IMR-90 (cell line): ENCODE measurements at regions not wholly inside any gene's neighbourhood (a gene's known extent, or its start where the extent isn't known, plus 50 kb on each side); places are given as distances from the start of the nearest gene placed in this dataset.

ENCODE experiments used
- ATAC-seq: fragments of 200-7000 bp; cut with Tn5 transposase; 2 replicates; pipeline ENCODE4 v1.9.1; 2020; ENCODE audit warnings: low read depth, mild to moderate bottlenecking, moderate library complexity
- BruUV-seq: library from RNA; stranded (reverse); fragments of 400-500 nt; replicated peaks from 2 replicates; lab custom pipeline; 2021; lab: Mats Ljungman, UMichigan
- CTCF ChIA-PET: fragments of 300-600 bp; formaldehyde crosslinking; extraction: SDS; loops from one replicate; lab custom pipeline; 2021; ENCODE audit warnings: antibody characterized with exemption; lab: Yijun Ruan, JAX
- POLR2A ChIA-PET: fragments of 300-600 bp; sonication (Branson Sonifier 250); formaldehyde crosslinking; loops from one replicate; lab custom pipeline; 2022; ENCODE audit warnings: antibody characterized with exemption; ENCODE audit not compliant: unreplicated experiment; lab: Charles Lee
- DNase-seq: peaks from one replicate; pipeline ENCODE4 v3.0.0; 2013
- H2AFZ ChIP-seq: replicated peaks from 2 replicates; pipeline ENCODE3; 2013; ENCODE audit warnings: low read length, mild to moderate bottlenecking; ENCODE audit not compliant: poor library complexity
- H2AK5ac ChIP-seq: 2 replicates; pipeline ENCODE4 v1.6.1; 2013; ENCODE audit warnings: low read depth, low read length, inconsistent platforms
- H2AK9ac ChIP-seq: replicated peaks from 2 replicates; pipeline ENCODE3; 2013; ENCODE audit warnings: mild to moderate bottlenecking, low read depth, low read length, moderate library complexity; ENCODE audit not compliant: poor library complexity
- H2BK120ac ChIP-seq: 2 replicates; pipeline ENCODE4 v1.6.1; 2013; ENCODE audit warnings: low read depth, low read length, inconsistent platforms
- H2BK15ac ChIP-seq: 3 replicates; pipeline ENCODE4 v1.6.1; 2013; ENCODE audit warnings: low read depth, low read length, inconsistent platforms
- H2BK20ac ChIP-seq: 2 replicates; pipeline ENCODE4 v1.6.1; 2013; ENCODE audit warnings: low read depth, mild to moderate bottlenecking, inconsistent platforms, low read length, moderate library complexity
- H2BK5ac ChIP-seq: 2 replicates; pipeline ENCODE4 v1.6.1; 2013; ENCODE audit warnings: mild to moderate bottlenecking, low read depth, low read length, inconsistent platforms; ENCODE audit not compliant: poor library complexity, severe bottlenecking
- H3K14ac ChIP-seq: replicated peaks from 2 replicates; pipeline ENCODE4 v1.6.1; 2013; ENCODE audit warnings: low read depth, low read length, inconsistent platforms
- H3K18ac ChIP-seq: 2 replicates; pipeline ENCODE4 v1.6.1; 2013; ENCODE audit warnings: low read depth, low read length, control low read depth
- H3K23ac ChIP-seq: 2 replicates; pipeline ENCODE4 v1.6.1; 2013; ENCODE audit warnings: low read depth, low read length, inconsistent platforms
- H3K27ac ChIP-seq: 2 replicates; pipeline ENCODE4 v1.5.1; 2013; ENCODE audit warnings: mild to moderate bottlenecking, control low read depth, low read length; ENCODE audit not compliant: insufficient read depth
- H3K27me3 ChIP-seq: 2 replicates; pipeline ENCODE4 v1.6.1; 2013; ENCODE audit warnings: low read length; ENCODE audit not compliant: control insufficient read depth, insufficient read depth
- H3K36me3 ChIP-seq: 2 replicates; pipeline ENCODE4 v1.6.1; 2013; ENCODE audit warnings: low read length, mixed read lengths; ENCODE audit not compliant: control insufficient read depth, insufficient read depth
- H3K4ac ChIP-seq: 2 replicates; pipeline ENCODE4 v1.6.1; 2013; ENCODE audit warnings: low read depth, low read length, inconsistent platforms
- H3K4me1 ChIP-seq: 2 replicates; pipeline ENCODE4 v1.6.1; 2013; ENCODE audit warnings: low read length, mixed read lengths; ENCODE audit not compliant: control insufficient read depth, insufficient read depth
- H3K4me2 ChIP-seq: 2 replicates; pipeline ENCODE4 v1.6.1; 2013; ENCODE audit warnings: low read depth, mild to moderate bottlenecking, control low read depth, low read length, moderate library complexity
- H3K4me3 ChIP-seq: 2 replicates; pipeline ENCODE4 v1.5.1; 2013; ENCODE audit warnings: low read depth, mild to moderate bottlenecking, control low read depth, low read length, moderate library complexity; ENCODE audit not compliant: insufficient read depth
- H3K56ac ChIP-seq: 2 replicates; pipeline ENCODE4 v1.6.1; 2013; ENCODE audit warnings: low read length, inconsistent platforms; ENCODE audit not compliant: insufficient read depth; ENCODE audit errors: extremely low read depth
- H3K79me1 ChIP-seq, 2 experiments: 2 replicates each; pipeline ENCODE4 v1.6.1; 2013; ENCODE audit warnings: low read length in 2 of 2, inconsistent platforms in 1 of 2, low read depth in 1 of 2
- H3K9ac ChIP-seq: 2 replicates; pipeline ENCODE4 v1.6.1; 2013; ENCODE audit warnings: low read depth, low read length, control low read depth
- H3K9me1 ChIP-seq: 2 replicates; pipeline ENCODE4 v1.6.1; 2013; ENCODE audit warnings: low read length, inconsistent platforms; ENCODE audit not compliant: insufficient read depth
- H3K9me3 ChIP-seq: 2 replicates; pipeline ENCODE4 v1.6.1; 2013; ENCODE audit warnings: low read length; ENCODE audit not compliant: control insufficient read depth, insufficient read depth
- H4K20me1 ChIP-seq: 2 replicates; pipeline ENCODE4 v1.6.1; 2013; ENCODE audit warnings: low read length, inconsistent platforms; ENCODE audit not compliant: insufficient read depth
- H4K5ac ChIP-seq: 2 replicates; pipeline ENCODE4 v1.6.1; 2013; ENCODE audit warnings: mild to moderate bottlenecking, low read depth, low read length, control low read depth
- H4K8ac ChIP-seq, 2 experiments: 2 replicates each; pipeline ENCODE4 v1.6.1; 2013; ENCODE audit warnings: low read depth in 2 of 2, low read length in 2 of 2, control low read depth in 1 of 2, inconsistent platforms in 1 of 2
- H4K91ac ChIP-seq: 2 replicates; pipeline ENCODE4 v1.6.1; 2013; ENCODE audit warnings: low read depth, low read length, inconsistent platforms; ENCODE audit not compliant: insufficient read depth
- BHLHE40 ChIP-seq: fragments of 150-350 bp; IDR thresholded peaks from 2 replicates; pipeline ENCODE4 v1.6.1; 2016; ENCODE audit warnings: mild to moderate bottlenecking, low read depth, low read length
- CEBPB ChIP-seq: IDR thresholded peaks from 2 replicates; pipeline ENCODE4 v1.6.1; 2012; ENCODE audit warnings: low read depth, low read length, improper control_type of control experiment
- CHD1 ChIP-seq: IDR thresholded peaks from 2 replicates; pipeline ENCODE4 v1.6.1; 2012; ENCODE audit warnings: low read depth, low read length, improper control_type of control experiment
- FOS ChIP-seq: fragments of 150-350 bp; IDR thresholded peaks from 2 replicates; pipeline ENCODE4 v1.6.1; 2016; ENCODE audit warnings: low read depth, low read length
- MAZ ChIP-seq: IDR thresholded peaks from 2 replicates; pipeline ENCODE4 v1.6.1; 2012; ENCODE audit warnings: low read depth, mild to moderate bottlenecking, low read length, improper control_type of control experiment, moderate library complexity, borderline replicate concordance
- MXI1 ChIP-seq: IDR thresholded peaks from 2 replicates; pipeline ENCODE4 v1.6.1; 2012; ENCODE audit warnings: low read depth, mild to moderate bottlenecking, low read length, moderate library complexity, borderline replicate concordance
- USF2 ChIP-seq: fragments of 150-350 bp; IDR thresholded peaks from 2 replicates; pipeline ENCODE4 v1.6.1; 2017; ENCODE audit warnings: mild to moderate bottlenecking, antibody characterized with exemption, low read length, low read depth
- WGBS, 2 experiments: methylation state at CpG; one replicate each; pipeline versions ENCODE4 v1.1.5 to v1.1.7; 2013; ENCODE audit warnings: missing lambda C conversion rate in 2 of 2; ENCODE audit not compliant: insufficient read length in 1 of 2; ENCODE audit errors: extremely low coverage in 2 of 2; 5-methylcytosine and 5-hydroxymethylcytosine counted together
- dilution Hi-C: fragments of 300-500 bp; cut with HindIII; formaldehyde crosslinking; loops from one replicate; pipeline ENCODE4 v1.14.3; 2018; ENCODE audit warnings: low sequenced_read_pairs; ENCODE audit not compliant: unreplicated experiment
- in situ Hi-C: fragments of 300-500 bp; cut with MboI; formaldehyde crosslinking; loops from 3 replicates; pipeline ENCODE4 v1.14.3; 2019; ENCODE audit warnings: low sequenced_read_pairs, inconsistent platforms, mixed read lengths
- intact Hi-C: fragments of 100-400 bp; cut with micrococcal nuclease; formaldehyde crosslinking; loops from 2 replicates; pipeline ENCODE4 v1.10.0; 2022
- TF ChIP-seq, protein P1 (sequence below): fragments of 150-350 bp; IDR thresholded peaks from 2 replicates; pipeline ENCODE4 v1.6.1; 2016; ENCODE audit warnings: low read depth, mild to moderate bottlenecking, low read length, moderate library complexity, borderline replicate concordance

- Histone ChIP-seq H3K18ac (no peak overlapping the region), H3K4me1 (peaks cover 3% of the 10 kb centered on the region; the same call in 1 of the 2 replicates), H3K56ac (no peak overlapping the region), H3K4me3 (peak overlapping the region; percentile 51), H4K5ac (no peak overlapping the region), H3K36me3 (no peaks in the 10 kb centered on the region), H2BK20ac (no peak overlapping the region), H3K79me1 (no peaks in the 10 kb centered on the region), H3K9me3 (no peaks in the 10 kb centered on the region), H2BK120ac (no peak overlapping the region), H2AK9ac (peak overlapping the region; percentile 10), H2BK5ac (no peak overlapping the region), H3K9ac (peak overlapping the region; percentile 37), H2AK5ac (no peak overlapping the region), H4K8ac (no peak overlapping the region), H3K4me2 (peak overlapping the region; percentile 98), H3K23ac (peak overlapping the region; percentile 29; the same call in 1 of the 2 replicates), H4K20me1 (no peaks in the 10 kb centered on the region), H3K4ac (no peak overlapping the region), H2BK15ac (no peak overlapping the region), H3K27me3 (peaks cover 20% of the 10 kb centered on the region), H3K14ac (no peak overlapping the region), H3K9me1 (no peaks in the 10 kb centered on the region), H3K27ac (no peak overlapping the region; the same call in 1 of the 2 replicates), H2AFZ (peak overlapping the region; percentile 87), H4K91ac (no peak overlapping the region)
- ATAC-seq (peak; percentile 97), DNase-seq (peak; percentile 12)
- 1% methylated on average over 35 of the region's 55 CpGs; no CpG with 5 or more reads in 1 of the 2 experiments for WGBS, 2 experiments
- ChIA-PET POLR2A (no interaction called here), CTCF (interaction anchor here (1.4 kb wide), 1 partner anchor 176 kb away, joined by 3 read pairs; no protein-coding TSS in a partner anchor)
- in situ Hi-C loops (loop anchor here (5.0 to 10.0 kb wide), 2 partner anchors 176 to 1278 kb away; partner anchors contain the start of gene ZNF488), intact Hi-C loops (no loop called here), dilution Hi-C loops (no loop called here)
- no TSS peak for BruUV-seq
- no peak for TF ChIP-seq BHLHE40
- TF ChIP-seq USF2, result no peak
- TF ChIP-seq FOS, result no peak
- no peak for TF ChIP-seq CHD1
- TF ChIP-seq, protein P1, sequence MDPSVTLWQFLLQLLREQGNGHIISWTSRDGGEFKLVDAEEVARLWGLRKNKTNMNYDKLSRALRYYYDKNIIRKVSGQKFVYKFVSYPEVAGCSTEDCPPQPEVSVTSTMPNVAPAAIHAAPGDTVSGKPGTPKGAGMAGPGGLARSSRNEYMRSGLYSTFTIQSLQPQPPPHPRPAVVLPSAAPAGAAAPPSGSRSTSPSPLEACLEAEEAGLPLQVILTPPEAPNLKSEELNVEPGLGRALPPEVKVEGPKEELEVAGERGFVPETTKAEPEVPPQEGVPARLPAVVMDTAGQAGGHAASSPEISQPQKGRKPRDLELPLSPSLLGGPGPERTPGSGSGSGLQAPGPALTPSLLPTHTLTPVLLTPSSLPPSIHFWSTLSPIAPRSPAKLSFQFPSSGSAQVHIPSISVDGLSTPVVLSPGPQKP, result no peak
- no peak for TF ChIP-seq MXI1
- peak; percentile 33; the same call in 1 of the 2 replicates for TF ChIP-seq MAZ
- no peak for TF ChIP-seq CEBPB
Measured at GRCh38 chr10:46106410-46107255, 60.6 kb upstream of the MSMB start.
